ENCODE measurements at regions not wholly inside any gene's neighbourhood (a gene's known extent, or its start where the extent isn't known, plus 50 kb on each side); places are given as distances from the start of the nearest gene placed in this dataset.

DNA sequence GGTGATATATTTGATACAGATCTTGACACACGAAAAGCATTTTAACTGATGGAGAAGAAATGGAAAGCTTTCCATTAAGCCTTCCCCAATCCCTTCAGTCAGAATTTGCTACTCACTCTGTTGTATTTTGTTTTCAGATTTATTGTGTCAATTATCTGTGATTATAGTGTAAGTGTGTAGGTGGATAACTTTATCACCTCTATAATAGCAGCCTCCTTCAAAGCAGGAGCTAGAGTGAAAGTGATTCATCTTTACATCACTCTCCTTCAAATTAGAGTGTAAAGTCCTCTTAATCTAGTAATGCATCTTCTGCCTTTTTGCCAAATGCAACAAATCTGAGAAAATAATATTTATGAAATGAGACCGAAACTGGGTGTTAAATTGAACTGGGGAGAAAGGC is 459.7 kb upstream of the ZP4 start:
- Histone ChIP-seq H3K4me1 (ENCODE audit: control insufficient read depth in 4 of 4, insufficient read depth in 4 of 4, low read length in 3 of 4) (peaks cover 2 to 6% (median 4%) of the 10 kb centered on the region in 4 donors), H3K9ac (ENCODE audit: low read depth in 1 of 2, low read length in 2 of 2) (no peak overlapping the region), H3K9me3 (ENCODE audit: control insufficient read depth in 4 of 4, low read length in 3 of 4) (peaks cover 0 to 1% (median 0%) of the 10 kb centered on the region in 4 donors), H3K27me3 (ENCODE audit: control insufficient read depth in 4 of 4, insufficient read depth in 4 of 4, low read length in 3 of 4) (no peaks in the 10 kb centered on the region), H3K27ac (ENCODE audit: low read depth in 1 of 2, low read length in 2 of 2) (no peak overlapping the region), H3K4me3 (ENCODE audit: low read depth in 1 of 3, low read length in 3 of 3) (no peak overlapping the region), H3K36me3 (ENCODE audit: control insufficient read depth in 4 of 4, insufficient read depth in 3 of 4, low read depth in 1 of 4, low read length in 3 of 4) (no peaks in the 10 kb centered on the region)
- no peak for DNase-seq (ENCODE audit: low spot score)
- TF ChIP-seq FOXA2 (IDR thresholded peaks at IDR 0.05) (no peak), RAD21 (IDR thresholded peaks at IDR 0.05) (no peak), EGR1 (IDR thresholded peaks at IDR 0.05; ENCODE audit: low read depth in 2 of 2) (no peak), RXRA (IDR thresholded peaks at IDR 0.05) (no peak), NR2F2 (IDR thresholded peaks at IDR 0.05) (no peak), TAF1 (conservative IDR thresholded peaks at IDR 0.05) (no peak), JUND (IDR thresholded peaks at IDR 0.05) (no peak), ATF3 (IDR thresholded peaks at IDR 0.05) (no peak), GABPA (IDR thresholded peaks at IDR 0.05 in 1 of 2, conservative IDR thresholded peaks at IDR 0.05 in 1 of 2) (no peak), SP1 (IDR thresholded peaks at IDR 0.05) (no peak), HNF4G (IDR thresholded peaks at IDR 0.05) (no peak), HNF4A (conservative IDR thresholded peaks at IDR 0.05) (no peak), FOXA1 (IDR thresholded peaks at IDR 0.05) (no peak), YY1 (IDR thresholded peaks at IDR 0.05) (no peak)
- TF ChIP-seq, protein P1, sequence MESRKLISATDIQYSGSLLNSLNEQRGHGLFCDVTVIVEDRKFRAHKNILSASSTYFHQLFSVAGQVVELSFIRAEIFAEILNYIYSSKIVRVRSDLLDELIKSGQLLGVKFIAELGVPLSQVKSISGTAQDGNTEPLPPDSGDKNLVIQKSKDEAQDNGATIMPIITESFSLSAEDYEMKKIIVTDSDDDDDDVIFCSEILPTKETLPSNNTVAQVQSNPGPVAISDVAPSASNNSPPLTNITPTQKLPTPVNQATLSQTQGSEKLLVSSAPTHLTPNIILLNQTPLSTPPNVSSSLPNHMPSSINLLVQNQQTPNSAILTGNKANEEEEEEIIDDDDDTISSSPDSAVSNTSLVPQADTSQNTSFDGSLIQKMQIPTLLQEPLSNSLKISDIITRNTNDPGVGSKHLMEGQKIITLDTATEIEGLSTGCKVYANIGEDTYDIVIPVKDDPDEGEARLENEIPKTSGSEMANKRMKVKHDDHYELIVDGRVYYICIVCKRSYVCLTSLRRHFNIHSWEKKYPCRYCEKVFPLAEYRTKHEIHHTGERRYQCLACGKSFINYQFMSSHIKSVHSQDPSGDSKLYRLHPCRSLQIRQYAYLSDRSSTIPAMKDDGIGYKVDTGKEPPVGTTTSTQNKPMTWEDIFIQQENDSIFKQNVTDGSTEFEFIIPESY (IDR thresholded peaks at IDR 0.05): no peak
- TF ChIP-seq, protein P2, sequence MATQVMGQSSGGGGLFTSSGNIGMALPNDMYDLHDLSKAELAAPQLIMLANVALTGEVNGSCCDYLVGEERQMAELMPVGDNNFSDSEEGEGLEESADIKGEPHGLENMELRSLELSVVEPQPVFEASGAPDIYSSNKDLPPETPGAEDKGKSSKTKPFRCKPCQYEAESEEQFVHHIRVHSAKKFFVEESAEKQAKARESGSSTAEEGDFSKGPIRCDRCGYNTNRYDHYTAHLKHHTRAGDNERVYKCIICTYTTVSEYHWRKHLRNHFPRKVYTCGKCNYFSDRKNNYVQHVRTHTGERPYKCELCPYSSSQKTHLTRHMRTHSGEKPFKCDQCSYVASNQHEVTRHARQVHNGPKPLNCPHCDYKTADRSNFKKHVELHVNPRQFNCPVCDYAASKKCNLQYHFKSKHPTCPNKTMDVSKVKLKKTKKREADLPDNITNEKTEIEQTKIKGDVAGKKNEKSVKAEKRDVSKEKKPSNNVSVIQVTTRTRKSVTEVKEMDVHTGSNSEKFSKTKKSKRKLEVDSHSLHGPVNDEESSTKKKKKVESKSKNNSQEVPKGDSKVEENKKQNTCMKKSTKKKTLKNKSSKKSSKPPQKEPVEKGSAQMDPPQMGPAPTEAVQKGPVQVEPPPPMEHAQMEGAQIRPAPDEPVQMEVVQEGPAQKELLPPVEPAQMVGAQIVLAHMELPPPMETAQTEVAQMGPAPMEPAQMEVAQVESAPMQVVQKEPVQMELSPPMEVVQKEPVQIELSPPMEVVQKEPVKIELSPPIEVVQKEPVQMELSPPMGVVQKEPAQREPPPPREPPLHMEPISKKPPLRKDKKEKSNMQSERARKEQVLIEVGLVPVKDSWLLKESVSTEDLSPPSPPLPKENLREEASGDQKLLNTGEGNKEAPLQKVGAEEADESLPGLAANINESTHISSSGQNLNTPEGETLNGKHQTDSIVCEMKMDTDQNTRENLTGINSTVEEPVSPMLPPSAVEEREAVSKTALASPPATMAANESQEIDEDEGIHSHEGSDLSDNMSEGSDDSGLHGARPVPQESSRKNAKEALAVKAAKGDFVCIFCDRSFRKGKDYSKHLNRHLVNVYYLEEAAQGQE (IDR thresholded peaks at IDR 0.05): no peak
- TF ChIP-seq, protein P3, sequence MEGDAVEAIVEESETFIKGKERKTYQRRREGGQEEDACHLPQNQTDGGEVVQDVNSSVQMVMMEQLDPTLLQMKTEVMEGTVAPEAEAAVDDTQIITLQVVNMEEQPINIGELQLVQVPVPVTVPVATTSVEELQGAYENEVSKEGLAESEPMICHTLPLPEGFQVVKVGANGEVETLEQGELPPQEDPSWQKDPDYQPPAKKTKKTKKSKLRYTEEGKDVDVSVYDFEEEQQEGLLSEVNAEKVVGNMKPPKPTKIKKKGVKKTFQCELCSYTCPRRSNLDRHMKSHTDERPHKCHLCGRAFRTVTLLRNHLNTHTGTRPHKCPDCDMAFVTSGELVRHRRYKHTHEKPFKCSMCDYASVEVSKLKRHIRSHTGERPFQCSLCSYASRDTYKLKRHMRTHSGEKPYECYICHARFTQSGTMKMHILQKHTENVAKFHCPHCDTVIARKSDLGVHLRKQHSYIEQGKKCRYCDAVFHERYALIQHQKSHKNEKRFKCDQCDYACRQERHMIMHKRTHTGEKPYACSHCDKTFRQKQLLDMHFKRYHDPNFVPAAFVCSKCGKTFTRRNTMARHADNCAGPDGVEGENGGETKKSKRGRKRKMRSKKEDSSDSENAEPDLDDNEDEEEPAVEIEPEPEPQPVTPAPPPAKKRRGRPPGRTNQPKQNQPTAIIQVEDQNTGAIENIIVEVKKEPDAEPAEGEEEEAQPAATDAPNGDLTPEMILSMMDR (IDR thresholded peaks at IDR 0.05; ENCODE audit: low read depth, low read length, missing input control): no peak
- TF ChIP-seq, protein P4, sequence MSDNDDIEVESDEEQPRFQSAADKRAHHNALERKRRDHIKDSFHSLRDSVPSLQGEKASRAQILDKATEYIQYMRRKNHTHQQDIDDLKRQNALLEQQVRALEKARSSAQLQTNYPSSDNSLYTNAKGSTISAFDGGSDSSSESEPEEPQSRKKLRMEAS (IDR thresholded peaks at IDR 0.05): no peak
- 92% methylated on average over 2 of the region's 2 CpGs for WGBS
